Brain pericyte (primary cell): ENCODE measurements at regions not wholly inside any gene's neighbourhood (a gene's known extent, or its start where the extent isn't known, plus 50 kb on each side); places are given as distances from the start of the nearest gene placed in this dataset.
A peak's percentile ranks its signal among the peaks of the same experiment; 100 is the strongest.

Experiments
- DNase-seq: peaks from one replicate; pipeline ENCODE4 v3.0.0-alpha.2; 2012; ENCODE audit warnings: low read depth, low spot score

DNA sequence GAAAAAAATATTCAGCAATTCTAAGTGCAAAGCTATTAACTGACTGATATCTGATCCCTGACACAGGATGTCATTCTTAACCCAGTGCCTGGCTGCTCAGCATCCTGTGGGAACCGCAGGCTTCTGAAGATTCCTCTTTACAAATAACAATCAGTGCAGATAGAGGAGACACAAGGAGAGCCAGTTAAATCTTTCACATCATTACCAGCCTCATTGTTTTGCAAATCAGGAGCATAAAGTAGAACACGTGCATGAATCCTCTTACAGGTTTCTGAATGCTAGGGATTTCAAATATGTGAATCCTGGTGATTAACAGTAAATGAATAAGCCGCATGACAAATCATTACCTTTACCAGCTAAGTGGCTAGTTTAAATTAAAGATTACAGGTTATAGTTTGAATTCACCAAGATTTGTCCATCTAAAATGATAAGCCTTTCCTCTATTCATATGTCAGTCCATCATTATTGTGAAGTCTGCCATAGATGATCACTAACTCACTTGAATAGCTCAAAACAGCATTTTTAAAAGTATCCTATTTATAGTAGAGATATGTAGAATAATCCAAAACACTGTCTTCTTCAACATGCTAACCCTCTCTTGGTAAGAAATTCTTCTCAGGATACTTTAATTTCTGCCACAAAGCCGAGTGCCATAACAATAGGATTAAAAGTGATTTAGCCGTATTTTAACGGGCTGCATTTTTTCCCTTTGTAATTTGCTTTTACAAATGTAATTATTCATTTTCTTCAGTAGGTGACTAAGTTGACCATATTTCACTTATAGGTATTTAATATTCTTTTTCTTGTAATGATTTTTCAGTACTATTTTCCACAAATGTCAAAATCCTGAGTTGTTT lies 367.3 kb upstream of the EPHA7 start:
- no peak for DNase-seq

DNA sequence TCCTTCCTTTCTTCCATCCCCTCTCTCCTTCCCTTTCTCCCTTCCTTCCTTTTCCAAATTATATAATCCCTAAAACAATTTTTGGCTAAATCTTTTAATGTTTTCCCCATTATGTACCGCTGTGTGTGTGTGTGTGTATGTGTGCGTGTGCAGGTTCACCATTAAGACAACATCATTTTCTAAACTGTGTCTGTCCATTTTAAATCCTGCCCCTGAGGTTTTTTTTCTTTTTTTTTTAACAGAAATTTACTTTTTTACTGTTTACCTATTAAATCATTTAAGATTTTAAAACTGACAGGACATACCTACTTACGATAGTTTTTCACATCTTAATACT lies 366.3 kb upstream of the EPHA7 start:
- DNase-seq, result no peak

DNA sequence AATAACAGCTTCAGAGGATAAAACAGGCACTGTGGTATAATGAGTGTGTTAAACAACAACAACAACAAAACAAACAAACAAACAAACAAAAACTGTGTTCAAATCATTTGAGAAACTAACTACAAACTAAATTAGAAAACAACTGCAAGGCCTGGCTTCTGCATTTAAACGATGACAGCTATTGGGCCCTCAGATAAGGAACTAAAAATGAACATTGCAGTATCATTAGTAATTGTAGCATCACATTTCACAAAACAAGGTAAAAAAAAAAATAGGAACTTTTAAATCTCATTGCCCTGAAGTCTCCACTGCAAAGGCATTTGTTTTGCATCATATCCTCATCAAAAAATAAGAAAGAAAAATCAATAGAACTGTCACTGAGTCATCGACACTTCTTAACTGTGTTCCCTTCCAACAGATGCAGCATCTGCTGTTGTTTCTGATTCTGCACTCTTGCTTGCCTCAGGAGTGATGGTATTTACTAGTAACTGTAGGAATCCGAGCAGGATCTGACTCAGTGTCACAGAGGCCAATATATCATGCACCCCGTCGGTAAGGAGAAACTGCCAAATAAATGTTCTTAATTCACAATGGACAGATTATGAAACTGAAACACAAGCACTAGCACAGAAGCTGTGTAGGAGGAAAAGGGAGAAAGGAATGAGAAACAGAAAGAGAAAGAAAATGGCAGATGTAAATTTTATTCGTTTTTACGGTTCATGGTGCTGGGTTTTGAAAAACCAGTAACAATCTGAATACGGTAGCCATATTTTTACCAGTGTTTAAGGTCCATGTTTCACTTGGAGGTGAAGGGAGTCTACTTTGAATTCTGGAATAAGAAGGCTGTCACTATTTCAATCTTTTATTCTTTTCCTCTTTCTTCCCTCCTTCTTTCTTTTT lies 365.7 kb upstream of the EPHA7 start:
- DNase-seq, result peak; percentile 90

DNA sequence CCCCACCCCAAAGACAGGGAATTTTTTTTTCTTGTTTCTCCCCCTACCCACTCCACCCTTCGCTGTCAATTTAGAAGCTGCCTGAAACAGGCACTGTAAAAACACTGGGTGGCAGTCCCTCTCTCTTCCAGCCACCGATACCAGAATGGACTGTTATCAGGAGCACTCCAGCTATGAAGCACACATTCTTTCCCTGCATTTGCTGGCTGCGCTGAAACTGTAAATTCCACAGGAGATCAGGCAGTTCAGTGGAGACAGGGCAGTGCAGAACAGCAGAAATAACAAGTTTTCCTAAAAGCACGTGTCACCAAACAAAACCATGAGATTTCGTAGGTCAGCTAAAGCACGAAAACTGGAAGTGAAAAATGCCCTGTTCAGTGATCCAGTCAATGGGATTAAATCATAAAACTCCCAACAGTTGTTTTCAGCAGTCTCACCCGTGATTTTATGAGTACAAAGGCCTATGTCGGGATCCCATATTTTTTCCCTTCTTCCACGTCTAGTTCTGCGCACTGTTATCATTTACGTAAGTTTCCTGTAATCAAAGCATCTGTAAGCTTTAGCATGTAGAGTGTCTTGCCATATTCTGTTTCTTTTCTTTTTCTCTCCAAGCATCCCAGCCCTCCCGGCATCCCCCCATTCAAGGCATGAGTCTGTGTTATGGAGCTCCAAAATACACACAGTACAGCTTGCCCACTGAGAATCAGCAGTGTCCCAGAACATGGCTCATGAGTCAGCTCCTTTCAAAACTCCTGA lies 359.9 kb upstream of the EPHA7 start:
- peak; percentile 79 for DNase-seq

DNA sequence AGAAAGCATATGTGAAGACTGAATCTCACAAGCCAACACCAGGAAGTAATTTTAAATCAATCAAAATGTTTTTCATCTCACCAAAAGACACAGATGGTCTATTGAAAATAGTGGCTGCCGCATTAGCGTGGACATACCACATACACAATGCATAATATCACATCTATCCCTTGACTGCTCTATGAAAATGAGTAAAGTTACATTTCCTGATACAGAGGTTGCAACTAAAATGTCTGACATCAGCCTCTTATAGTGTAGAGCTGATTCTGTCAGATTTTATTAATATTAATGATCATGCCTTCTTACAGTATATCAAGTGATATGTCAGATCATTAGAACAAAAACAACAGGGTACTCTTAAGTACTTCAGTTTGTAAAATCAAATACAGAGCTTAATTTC lies 339.8 kb upstream of the EPHA7 start:
- DNase-seq, result no peak

DNA sequence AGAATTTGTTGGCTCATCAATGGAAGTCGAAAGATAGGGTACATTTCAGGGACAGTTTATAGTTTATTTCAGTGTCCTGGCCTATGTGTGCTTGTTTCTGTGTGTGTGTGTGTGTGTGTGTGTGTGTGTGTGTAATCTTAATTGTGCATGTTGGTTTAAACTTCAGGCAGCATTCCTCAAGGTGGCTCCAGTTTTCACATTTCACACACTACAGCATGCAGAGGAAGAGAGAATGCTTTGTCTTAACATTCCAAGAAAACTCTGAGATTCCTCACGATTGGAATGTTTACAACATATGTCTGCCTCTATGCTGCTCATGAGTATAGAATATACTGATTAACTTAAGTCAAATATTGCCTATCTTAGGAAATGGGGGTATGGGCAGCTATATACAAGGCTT lies 332.6 kb upstream of the EPHA7 start:
- DNase-seq, result no peak

DNA sequence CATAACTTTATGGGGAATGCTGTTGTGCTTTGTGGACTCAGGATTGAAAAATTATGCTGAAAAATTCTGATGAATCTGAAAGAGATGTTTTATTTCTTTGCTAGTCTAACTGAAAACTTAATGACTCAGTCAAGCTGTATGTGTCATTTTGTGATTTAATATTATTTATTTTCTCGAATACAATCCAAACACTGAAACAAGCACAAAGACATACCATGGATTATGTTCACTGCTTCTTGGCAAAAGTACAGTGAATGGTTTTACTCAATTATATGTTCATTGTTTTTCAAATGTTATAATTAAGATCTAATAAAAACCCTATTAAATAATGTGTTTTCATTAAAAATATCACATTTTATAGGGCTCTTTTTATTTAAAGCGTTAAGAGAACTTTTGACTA lies 330.6 kb upstream of the EPHA7 start:
- no peak for DNase-seq

DNA sequence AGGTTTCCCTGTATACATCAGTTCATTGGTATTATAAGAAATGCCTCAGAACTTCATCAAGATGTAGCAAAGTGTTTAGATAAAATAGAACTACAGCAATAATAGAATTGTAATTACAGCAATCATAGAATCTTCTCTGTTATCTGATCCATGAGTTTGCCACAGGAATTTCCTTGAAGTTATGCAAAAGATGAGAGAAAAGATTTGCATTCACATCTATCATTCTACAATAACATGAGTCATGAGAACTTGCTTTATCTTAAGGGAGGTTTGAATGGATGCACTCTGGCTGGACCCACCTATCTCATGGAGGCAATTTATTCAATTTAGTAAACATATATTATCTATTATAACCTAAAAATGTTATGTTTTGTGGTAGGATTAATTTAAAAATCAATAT lies 329.8 kb upstream of the EPHA7 start:
- DNase-seq, result no peak

DNA sequence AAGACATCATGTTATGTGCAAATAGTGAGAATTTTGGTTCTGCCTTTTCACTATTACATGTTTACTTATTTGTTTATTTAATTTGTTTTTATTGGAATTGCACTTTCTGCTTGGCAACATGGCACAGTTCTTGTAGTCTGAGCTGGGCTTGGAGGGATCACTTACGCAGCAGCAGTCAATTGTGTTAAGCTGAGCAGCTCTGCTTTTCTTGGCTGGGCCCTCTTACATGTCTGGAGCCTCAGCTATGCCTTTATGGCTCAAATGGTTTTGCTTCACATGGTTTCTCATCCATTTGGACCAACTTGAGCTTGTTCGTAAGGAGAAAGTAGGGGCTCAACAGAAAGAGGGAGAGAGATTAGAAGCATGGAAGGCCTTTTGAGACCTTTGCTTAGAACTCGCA lies 327.5 kb upstream of the EPHA7 start:
- no peak for DNase-seq

DNA sequence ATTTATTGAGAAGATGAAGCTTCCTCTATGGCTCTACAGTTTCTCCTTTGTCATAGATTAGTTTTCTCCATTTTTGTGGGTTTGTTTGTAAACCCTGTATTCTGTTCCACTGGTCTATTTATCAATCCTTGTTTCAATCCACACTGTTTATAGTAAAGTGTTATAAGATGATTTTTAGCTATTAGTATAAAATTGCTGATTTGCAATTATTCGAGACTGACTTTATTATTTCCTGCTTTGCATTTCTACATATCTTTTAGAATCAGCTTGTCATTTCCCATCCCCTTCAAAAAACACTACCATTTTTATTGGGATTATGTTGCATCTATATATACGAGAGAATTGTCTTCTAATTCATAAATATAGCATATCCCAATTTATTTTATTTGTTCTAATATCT lies 325.9 kb upstream of the EPHA7 start:
- DNase-seq, result no peak

DNA sequence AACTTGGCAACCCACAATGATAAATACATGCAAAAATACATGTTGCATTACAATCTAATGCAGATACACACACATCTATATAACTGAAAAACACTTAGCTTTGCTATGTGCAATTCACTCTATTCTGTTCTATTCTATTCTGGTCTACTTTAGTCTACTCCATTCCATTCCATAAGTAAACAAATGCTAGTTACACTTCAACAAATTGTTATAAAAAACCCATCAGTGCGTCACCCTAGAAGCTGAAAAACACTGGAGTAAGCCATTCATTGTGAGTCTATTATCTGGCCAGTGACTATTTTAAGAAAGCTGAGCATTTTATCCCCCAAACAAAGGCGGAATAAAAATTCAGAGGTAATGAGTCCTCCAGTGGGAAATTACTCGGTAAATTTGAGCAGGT lies 315.7 kb upstream of the EPHA7 start:
- no peak for DNase-seq

DNA sequence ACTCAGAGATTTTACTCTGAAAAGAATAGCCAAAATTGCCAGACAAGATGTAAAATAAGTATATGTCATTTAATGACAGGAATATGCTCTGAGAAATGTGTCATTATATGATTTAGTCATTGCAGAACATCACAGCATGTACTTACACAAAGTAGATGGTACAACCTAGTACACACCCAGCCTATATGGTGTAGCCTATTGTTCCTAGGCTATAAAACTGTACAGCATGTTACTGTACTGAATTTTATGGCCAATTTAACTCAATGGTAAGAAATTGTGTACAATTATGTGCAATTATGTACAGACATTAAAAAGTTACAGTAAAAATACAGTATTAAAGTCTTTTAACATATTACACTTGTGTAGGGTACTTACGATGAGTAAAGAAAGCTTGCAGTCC lies 311.9 kb upstream of the EPHA7 start:
- no peak for DNase-seq

DNA sequence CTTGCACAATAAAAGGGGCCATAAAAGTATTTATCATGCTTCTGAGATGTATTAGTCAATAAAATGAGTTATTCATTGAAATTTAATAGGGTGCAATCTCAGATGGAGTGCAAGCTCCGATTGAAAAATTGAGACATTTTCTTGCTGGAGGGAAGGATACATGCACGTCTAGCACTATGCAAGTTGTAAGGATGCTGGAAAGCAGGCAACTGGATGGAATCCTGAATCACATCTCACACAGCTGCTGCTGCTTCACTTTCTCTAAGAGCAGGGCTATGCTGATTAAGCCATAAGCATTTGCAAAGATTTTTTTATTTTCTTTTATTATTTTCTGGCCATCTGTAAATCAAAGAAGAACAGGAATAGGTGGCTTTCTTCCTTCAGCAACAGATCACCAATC lies 308.8 kb upstream of the EPHA7 start:
- no peak for DNase-seq

DNA sequence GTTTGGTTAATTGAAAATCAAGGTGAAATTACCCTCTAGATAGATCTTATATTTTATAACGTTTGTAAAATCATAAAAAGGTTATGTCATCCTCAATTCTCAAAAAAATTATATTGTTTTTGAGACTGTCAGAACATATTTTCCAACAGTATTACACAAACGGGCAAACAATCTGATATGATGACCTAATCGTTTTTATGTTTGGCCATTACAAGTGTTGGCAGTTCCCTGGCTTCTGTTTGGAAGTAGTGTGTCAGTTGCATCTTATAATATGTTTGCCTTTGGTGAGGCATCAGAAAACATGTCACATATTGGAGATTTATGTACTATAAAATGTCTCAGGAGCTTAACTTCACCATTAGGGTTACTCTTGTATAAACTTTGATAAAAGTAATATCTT lies 308.1 kb upstream of the EPHA7 start:
- no peak for DNase-seq

DNA sequence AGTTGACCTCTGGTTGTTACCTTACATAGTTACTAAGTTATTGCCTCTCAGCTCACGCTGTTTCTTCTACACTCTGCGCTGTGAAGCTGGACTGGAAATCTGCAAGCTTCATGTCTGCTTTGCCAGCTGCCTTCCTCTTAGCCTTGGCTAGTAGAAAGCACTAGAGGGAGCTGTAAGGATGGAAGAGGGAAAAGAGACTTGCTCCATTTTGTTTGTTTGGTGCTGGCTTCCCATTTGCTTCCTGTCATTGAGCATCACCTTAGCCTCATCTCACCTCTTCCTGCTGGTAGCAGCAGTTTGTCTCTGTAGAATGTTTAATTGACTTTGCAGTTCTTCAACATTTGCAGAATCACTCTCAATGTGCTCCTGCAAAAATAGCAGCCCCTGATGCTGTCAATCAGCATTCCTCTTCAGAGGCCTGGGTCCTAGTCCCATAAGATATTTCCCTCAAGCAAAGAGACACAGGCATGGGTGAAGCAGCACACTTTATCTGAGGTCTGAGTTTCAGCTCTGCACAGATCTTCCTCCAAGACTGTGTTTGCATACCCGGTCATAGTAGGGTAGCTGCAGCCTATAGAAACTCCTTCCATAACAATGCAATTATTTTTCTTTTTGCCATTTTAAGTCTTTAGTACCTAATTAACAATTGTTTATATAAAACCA lies 302.2 kb upstream of the EPHA7 start:
- peak; percentile 25 for DNase-seq

DNA sequence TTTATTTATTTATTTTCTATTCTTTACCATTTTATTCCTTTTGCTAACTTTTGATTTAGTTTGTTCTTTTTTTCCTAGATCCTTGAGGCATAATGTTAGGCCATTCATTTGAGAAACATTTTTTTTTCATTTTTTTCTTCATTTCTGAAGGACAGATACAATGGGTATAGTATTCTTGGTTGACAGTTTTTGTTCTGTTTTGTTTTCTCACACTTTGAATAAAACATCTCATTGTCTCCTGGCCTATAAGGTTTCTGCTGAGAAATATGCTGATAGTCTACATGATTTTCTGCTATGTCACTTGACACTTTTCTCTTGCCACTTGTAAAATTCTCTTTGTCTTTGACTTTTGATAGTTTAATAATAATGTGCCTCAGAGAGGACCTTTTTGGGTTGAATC lies 294.6 kb upstream of the EPHA7 start:
- DNase-seq, result no peak

DNA sequence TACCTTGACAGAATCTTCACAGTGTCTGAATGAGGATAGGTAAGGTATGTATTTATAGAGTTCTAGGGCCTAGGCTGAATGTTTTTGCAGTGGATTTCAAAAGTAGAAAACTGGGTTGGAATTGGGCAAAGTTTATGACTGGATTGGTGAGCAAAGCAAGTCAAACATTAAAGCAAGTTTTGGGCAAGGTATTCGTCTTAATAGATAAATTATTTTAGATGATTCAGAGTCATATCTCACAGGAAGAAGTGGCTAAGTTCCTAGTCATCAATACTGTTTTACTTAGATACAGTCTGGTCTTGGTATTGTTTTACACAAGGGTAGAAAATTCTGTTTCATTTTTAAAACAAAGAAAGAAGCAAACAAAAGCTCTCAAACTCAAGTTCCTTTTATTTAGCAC lies 284.1 kb upstream of the EPHA7 start:
- no peak for DNase-seq

DNA sequence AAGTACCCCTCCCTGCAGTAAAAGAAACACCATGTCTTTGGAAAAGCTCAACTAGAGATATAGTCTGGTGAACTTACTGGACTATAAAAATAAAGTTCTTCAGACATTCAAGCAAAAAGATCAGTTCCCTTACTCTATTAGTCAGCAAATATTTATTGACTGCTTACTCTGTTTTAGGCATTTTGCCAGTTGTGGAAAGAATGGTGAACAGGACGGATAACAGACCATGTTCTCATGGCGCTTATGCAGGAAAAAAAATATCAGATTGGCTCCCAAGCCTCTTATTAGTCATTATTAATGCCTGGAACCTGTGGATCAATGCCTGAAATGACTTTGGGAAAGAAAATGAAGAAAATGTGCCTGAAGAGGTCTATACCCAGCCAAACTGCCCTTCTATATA lies 282.2 kb upstream of the EPHA7 start:
- DNase-seq, result no peak

DNA sequence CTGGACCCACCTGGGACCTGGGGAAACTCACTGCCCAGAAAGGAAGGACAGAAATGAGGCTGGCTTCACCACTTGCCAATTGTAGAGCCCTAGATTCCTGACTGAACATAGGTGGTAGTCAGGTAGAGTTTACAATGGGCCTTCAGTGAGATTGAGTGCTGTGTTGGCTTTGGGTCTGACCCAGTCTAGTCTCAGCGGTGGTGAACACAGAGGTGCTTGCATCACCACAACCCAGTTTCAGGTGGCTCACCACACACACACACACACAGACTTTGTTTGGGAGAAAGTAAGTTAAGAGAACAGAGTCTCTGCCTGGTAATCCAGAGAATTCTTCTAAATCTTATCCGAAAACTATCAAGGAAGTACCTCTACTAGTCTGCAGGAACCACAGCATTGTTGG lies 266.1 kb upstream of the EPHA7 start:
- DNase-seq, result no peak

DNA sequence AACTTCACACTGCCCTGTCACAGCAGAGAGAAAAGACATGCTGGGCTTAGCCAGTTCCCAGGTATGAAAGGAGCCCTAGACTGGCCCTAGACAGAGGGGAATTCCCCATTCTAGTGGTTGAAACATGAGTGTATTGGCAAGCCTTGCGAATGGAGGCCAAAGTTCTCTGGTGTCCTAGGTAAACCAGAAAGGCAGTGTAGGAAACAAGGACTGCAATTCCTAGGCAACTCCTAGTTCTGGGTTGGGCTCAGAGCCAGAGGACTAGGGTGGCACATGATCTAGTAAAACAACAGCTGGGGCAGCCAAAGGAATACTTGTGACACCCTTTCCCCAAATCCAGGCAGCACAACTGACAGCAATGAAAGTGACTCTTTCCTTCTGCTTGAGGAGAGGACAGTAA lies 265.0 kb upstream of the EPHA7 start:
- DNase-seq, result no peak

DNA sequence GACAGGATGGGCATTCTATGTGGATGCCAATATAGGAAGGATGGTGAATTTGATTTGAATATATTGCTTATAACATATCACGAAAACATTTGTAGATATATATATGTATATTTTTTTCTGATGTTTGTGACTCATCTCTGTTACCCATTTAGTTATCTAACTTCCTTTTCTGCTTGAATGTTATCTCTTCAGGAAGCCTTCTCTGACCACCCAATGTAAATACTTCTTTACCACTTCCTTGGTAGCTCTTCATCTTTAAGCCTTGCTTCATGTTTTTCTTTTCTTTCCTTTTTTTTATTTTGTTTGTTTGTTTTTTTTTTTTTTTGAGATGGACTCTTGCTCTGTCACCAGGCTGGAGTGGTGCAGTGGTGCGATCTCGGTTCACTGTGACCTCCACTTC lies 260.5 kb upstream of the EPHA7 start:
- no peak for DNase-seq
